ENCODE measurements at regions not wholly inside any gene's neighbourhood (a gene's known extent, or its start where the extent isn't known, plus 50 kb on each side); places are given as distances from the start of the nearest gene placed in this dataset.
"Not testable (repeated sequence)": the region's sequence is repeated elsewhere in the genome, so short reads cannot be mapped to it uniquely, and the experiment has no call there.

GRCh38 chr7:13236026-13236425 is 548.6 kb downstream of the ARL4A start:
- in situ Hi-C loops (cut with MboI; ENCODE audit: low pct_unique_long_range_greater_than_20kb in 2 of 9, low sequenced_read_pairs in 9 of 9, unreplicated experiment in 9 of 9) = no loop called here
- Histone ChIP-seq H3K4me3 (no peak overlapping the region), H3K4me1 (replicated peaks in 1 of 2) (peaks cover 11 to 26% of the 10 kb centered on the region in 2 donors), H3K27ac (no peak overlapping the region)
- peak in 5 of 8 experiments; percentile 61 to 84 (median 80) for ATAC-seq (replicated peaks in 6 of 8)
- WGBS, 10 experiments = 17 to 86% (median 67%) methylated on average over 1 of the region's 1 CpG; no CpG with 5 or more reads in 5 of the 10 experiments

DNA sequence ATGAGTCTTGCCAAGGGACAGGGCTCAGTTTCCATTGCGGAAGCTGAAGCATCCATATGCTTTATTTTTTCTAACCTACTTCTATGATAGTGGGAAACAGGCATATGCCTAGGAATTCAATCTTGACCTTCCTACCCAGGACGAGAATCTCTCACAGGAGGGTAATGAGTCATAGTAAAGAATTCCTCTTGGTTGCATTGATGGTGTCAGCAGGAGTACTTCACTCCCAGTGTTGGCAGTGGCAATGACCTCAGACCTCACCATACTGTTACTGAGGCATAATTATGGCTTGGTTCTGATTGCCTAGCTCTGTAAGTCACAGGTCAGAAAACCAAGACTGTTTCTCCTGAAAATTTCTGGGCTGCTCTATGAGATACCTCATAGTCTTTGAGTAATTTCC is 552.9 kb downstream of the ARL4A start:
- ATAC-seq (replicated peaks in 6 of 8) = peak in 3 of 8 experiments; percentile 34 to 69 (median 60)

DNA sequence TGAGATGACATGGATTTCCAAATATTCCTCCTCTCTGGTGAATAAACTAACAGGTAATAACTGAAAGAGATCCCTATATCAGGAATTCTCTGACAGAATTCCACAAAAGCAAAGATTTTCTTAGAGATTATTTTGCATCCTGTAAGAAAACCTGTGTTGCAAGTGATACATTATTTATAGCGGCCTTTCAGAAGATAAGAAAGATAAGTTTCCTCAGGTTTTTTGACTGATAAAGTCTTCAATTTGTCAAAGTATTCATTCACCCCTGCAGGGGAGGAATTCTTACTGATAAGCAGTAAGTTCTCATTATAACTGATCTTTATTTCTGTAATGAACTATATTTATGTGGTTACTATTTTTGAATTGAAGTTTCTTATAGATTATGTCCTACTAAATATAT is 554.0 kb downstream of the ARL4A start:
- H3K4me1 ChIP-seq (replicated peaks in 1 of 2) = peaks cover 4 to 5% of the 10 kb centered on the region in 2 donors
- H3K27ac ChIP-seq = no peak overlapping the region
- no peak for ATAC-seq (replicated peaks in 6 of 8)
- no peak overlapping the region for H3K4me3 ChIP-seq
- in situ Hi-C loops (cut with MboI; ENCODE audit: low pct_unique_long_range_greater_than_20kb in 2 of 9, low sequenced_read_pairs in 9 of 9, unreplicated experiment in 9 of 9) = no loop called here
- 29 to 100% (median 90%) methylated on average over 1 of the region's 1 CpG; no CpG with 5 or more reads in 3 of the 10 experiments for WGBS, 10 experiments

More for the DNA sequence above, 552.9 kb downstream of the ARL4A start:
- Histone ChIP-seq H3K4me1 (replicated peaks in 1 of 2) (peaks cover 11 to 15% of the 10 kb centered on the region in 2 donors), H3K4me3 (no peak overlapping the region), H3K27ac (no peak overlapping the region)
- in situ Hi-C loops (cut with MboI; ENCODE audit: low pct_unique_long_range_greater_than_20kb in 2 of 9, low sequenced_read_pairs in 9 of 9, unreplicated experiment in 9 of 9) = no loop called here
- WGBS, 10 experiments = 0 to 100% (median 79%) methylated on average over 1 to 2 of the region's 2 CpGs; no CpG with 5 or more reads in 2 of the 10 experiments

GRCh38 chr7:13257661-13258060 is 570.2 kb downstream of the ARL4A start:
- 31 to 100% (median 84%) methylated on average over 1 to 6 of the region's 6 CpGs; no CpG with 5 or more reads in 1 of the 10 experiments for WGBS, 10 experiments
- H3K4me3 ChIP-seq = no peak overlapping the region
- no peak for ATAC-seq (replicated peaks in 6 of 8)
- H3K27ac ChIP-seq = no peak overlapping the region
- peaks cover 4% of the 10 kb centered on the region in 2 donors for H3K4me1 ChIP-seq (replicated peaks in 1 of 2)
- in situ Hi-C loops (cut with MboI; ENCODE audit: low pct_unique_long_range_greater_than_20kb in 2 of 9, low sequenced_read_pairs in 9 of 9, unreplicated experiment in 9 of 9) = loop anchor here in 6 of 9 experiments (25.0 kb wide), 2 partner anchors 620 to 745 kb away; a partner anchor contains a TSS

- WGBS, 10 experiments = 20 to 100% (median 86%) methylated on average over 1 to 2 of the region's 2 CpGs; no CpG with 5 or more reads in 1 of the 10 experiments
- H3K27ac ChIP-seq = no peak overlapping the region
- in situ Hi-C loops (cut with MboI; ENCODE audit: low pct_unique_long_range_greater_than_20kb in 2 of 9, low sequenced_read_pairs in 9 of 9, unreplicated experiment in 9 of 9) = loop anchor here in 6 of 9 experiments (25.0 kb wide), 2 partner anchors 621 to 746 kb away; a partner anchor contains a TSS
- H3K4me3 ChIP-seq = no peak overlapping the region
- ATAC-seq (replicated peaks in 6 of 8) = no peak
- peaks cover 4% of the 10 kb centered on the region in 2 donors for H3K4me1 ChIP-seq (replicated peaks in 1 of 2)
These were observed 571.0 kb downstream of the ARL4A start for GRCh38 chr7:13258386-13258785.

DNA sequence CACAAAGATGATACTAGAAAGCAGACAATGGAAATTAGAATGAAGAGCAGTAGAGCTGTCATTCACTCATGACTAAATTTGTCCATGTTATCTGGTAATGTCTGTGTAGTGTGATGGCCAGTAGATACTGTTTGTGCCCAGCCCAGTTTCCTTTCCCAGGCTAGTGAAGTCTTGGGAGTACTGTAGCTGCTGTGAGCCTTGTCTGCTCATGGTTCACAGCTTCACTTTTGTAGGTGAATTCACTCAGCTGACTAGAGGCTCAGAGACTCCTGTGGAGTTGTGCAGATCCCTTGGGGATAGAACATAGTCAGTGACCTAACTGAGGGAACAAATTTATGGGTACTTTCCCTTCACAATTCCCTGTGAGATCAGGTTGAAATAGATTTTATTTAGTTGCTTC is 572.5 kb downstream of the ARL4A start:
- peak in 4 of 8 experiments; percentile 27 to 68 (median 46) for ATAC-seq (replicated peaks in 6 of 8)
- in situ Hi-C loops (cut with MboI; ENCODE audit: low pct_unique_long_range_greater_than_20kb in 2 of 9, low sequenced_read_pairs in 9 of 9, unreplicated experiment in 9 of 9) = loop anchor here in 7 of 9 experiments (10.0 to 25.0 kb wide), 4 partner anchors 575 to 748 kb away; partner anchors contain the start of gene ARL4A (in 1 of the 7)
- H3K27ac ChIP-seq = no peak overlapping the region

GRCh38 chr7:13262929-13263530 is 575.6 kb downstream of the ARL4A start:
- Histone ChIP-seq H3K4me1 (replicated peaks in 1 of 2) (peaks cover 4% of the 10 kb centered on the region in 2 donors), H3K27ac (no peak overlapping the region), H3K4me3 (no peak overlapping the region)
- peak in 7 of 8 experiments; percentile 35 to 69 (median 57) for ATAC-seq (replicated peaks in 6 of 8)
- in situ Hi-C loops (cut with MboI; ENCODE audit: low pct_unique_long_range_greater_than_20kb in 2 of 9, low sequenced_read_pairs in 9 of 9, unreplicated experiment in 9 of 9) = loop anchor here in 7 of 9 experiments (10.0 to 25.0 kb wide), 4 partner anchors 578 to 751 kb away; partner anchors contain the start of gene ARL4A (in 1 of the 7)
- WGBS, 10 experiments = 0 to 6% (median 0%) methylated on average over 2 to 4 of the region's 4 CpGs

More for the DNA sequence above, 572.5 kb downstream of the ARL4A start:
- peaks cover 4% of the 10 kb centered on the region in 2 donors for H3K4me1 ChIP-seq (replicated peaks in 1 of 2)
- H3K4me3 ChIP-seq = no peak overlapping the region

GRCh38 chr7:13265271-13265670 is 577.8 kb downstream of the ARL4A start:
- no peak overlapping the region for H3K4me3 ChIP-seq
- peaks cover 0 to under 1% of the 10 kb centered on the region in 2 donors for H3K4me1 ChIP-seq (replicated peaks in 1 of 2)
- in situ Hi-C loops (cut with MboI; ENCODE audit: low pct_unique_long_range_greater_than_20kb in 2 of 9, low sequenced_read_pairs in 9 of 9, unreplicated experiment in 9 of 9) = loop anchor here in 7 of 9 experiments (10.0 to 25.0 kb wide), 4 partner anchors 580 to 753 kb away; partner anchors contain the start of gene ARL4A (in 1 of the 7)
- ATAC-seq (replicated peaks in 6 of 8) = no peak
- H3K27ac ChIP-seq = no peak overlapping the region
- WGBS, 10 experiments = 18 to 100% (median 47%) methylated on average over 1 to 2 of the region's 2 CpGs; no CpG with 5 or more reads in 2 of the 10 experiments

GRCh38 chr7:13274205-13274604 is 586.8 kb downstream of the ARL4A start:
- WGBS, 10 experiments = 90% methylated on average over 4 of the region's 9 CpGs; no CpG with 5 or more reads in 9 of the 10 experiments
- ATAC-seq (replicated peaks in 6 of 8) = not testable (repeated sequence)

GRCh38 chr7:13276977-13277376 is 589.5 kb downstream of the ARL4A start:
- H3K4me3 ChIP-seq = no peak overlapping the region
- ATAC-seq (replicated peaks in 6 of 8) = no peak
- in situ Hi-C loops (cut with MboI; ENCODE audit: low pct_unique_long_range_greater_than_20kb in 2 of 9, low sequenced_read_pairs in 9 of 9, unreplicated experiment in 9 of 9) = loop anchor here (25.0 kb wide), 5 partner anchors 235 to 1410 kb away; no protein-coding TSS in a partner anchor

More at GRCh38 chr7:13274205-13274604, 586.8 kb downstream of the ARL4A start:
- in situ Hi-C loops (cut with MboI; ENCODE audit: low pct_unique_long_range_greater_than_20kb in 2 of 9, low sequenced_read_pairs in 9 of 9, unreplicated experiment in 9 of 9) = loop anchor here in 6 of 9 experiments (25.0 kb wide), 2 partner anchors 637 to 762 kb away; a partner anchor contains a TSS
- not testable (repeated sequence) for H3K27ac ChIP-seq; H3K4me1 ChIP-seq (replicated peaks in 1 of 2); H3K4me3 ChIP-seq

GRCh38 chr7:13278020-13278419 is 590.6 kb downstream of the ARL4A start:
- in situ Hi-C loops (cut with MboI; ENCODE audit: low pct_unique_long_range_greater_than_20kb in 2 of 9, low sequenced_read_pairs in 9 of 9, unreplicated experiment in 9 of 9) = loop anchor here (25.0 kb wide), 5 partner anchors 234 to 1409 kb away; no protein-coding TSS in a partner anchor
- peak in 1 of 8 experiments; percentile 19 for ATAC-seq (replicated peaks in 6 of 8)
- H3K4me1 ChIP-seq (replicated peaks in 1 of 2) = no peaks in the 10 kb centered on the region
- WGBS, 10 experiments = 0 to 90% (median 32%) methylated on average over 1 to 3 of the region's 3 CpGs
- no peak overlapping the region for H3K27ac ChIP-seq
- H3K4me3 ChIP-seq = no peak overlapping the region

More at GRCh38 chr7:13276977-13277376, 589.5 kb downstream of the ARL4A start:
- Histone ChIP-seq H3K4me1 (replicated peaks in 1 of 2) (no peaks in the 10 kb centered on the region), H3K27ac (no peak overlapping the region)

GRCh38 chr7:13279854-13280435 is 592.5 kb downstream of the ARL4A start:
- no peak for ATAC-seq (replicated peaks in 6 of 8)
- in situ Hi-C loops (cut with MboI; ENCODE audit: low pct_unique_long_range_greater_than_20kb in 2 of 9, low sequenced_read_pairs in 9 of 9, unreplicated experiment in 9 of 9) = loop anchor here (10.0 to 25.0 kb wide), 6 partner anchors 232 to 1415 kb away; no protein-coding TSS in a partner anchor
- H3K4me3 ChIP-seq = no peak overlapping the region
- no peaks in the 10 kb centered on the region for H3K4me1 ChIP-seq (replicated peaks in 1 of 2)
- 0 to 51% (median 30%) methylated on average over 1 to 3 of the region's 3 CpGs for WGBS, 10 experiments
- no peak overlapping the region for H3K27ac ChIP-seq

Data from motor neuron (in vitro differentiated cells).